ENCODE measurements at regions not wholly inside any gene's neighbourhood (a gene's known extent, or its start where the extent isn't known, plus 50 kb on each side); places are given as distances from the start of the nearest gene placed in this dataset.

GRCh38 chr3:152710549-152710948 lies 124.4 kb upstream of the P2RY1 start:
- TF ChIP-seq EP300 (IDR thresholded peaks at IDR 0.05) (no peak), POLR2A (IDR thresholded peaks at IDR 0.05) (no peak), CTCF (IDR thresholded peaks at IDR 0.05) (no peak)
- no peak for DNase-seq (ENCODE audit: low spot score in 2 of 2)
- H3K27me3 ChIP-seq = no peaks in the 10 kb centered on the region
- no peak overlapping the region for H3K27ac ChIP-seq
- H3K9me3 ChIP-seq = no peaks in the 10 kb centered on the region
- H3K4me3 ChIP-seq = no peak overlapping the region
- H3K4me1 ChIP-seq = no peaks in the 10 kb centered on the region
- WGBS, 2 donors = 94% methylated on average over 3 of the region's 3 CpGs
- H3K36me3 ChIP-seq = no peaks in the 10 kb centered on the region

GRCh38 chr3:152713989-152714388 lies 120.9 kb upstream of the P2RY1 start:
- Histone ChIP-seq H3K4me1 (peaks cover 0 to 5% (median 0%) of the 10 kb centered on the region in 4 donors), H3K27me3 (no peaks in the 10 kb centered on the region), H3K9me3 (no peaks in the 10 kb centered on the region), H3K27ac (no peak overlapping the region), H3K36me3 (no peaks in the 10 kb centered on the region), H3K4me3 (no peak overlapping the region)
- no peak for DNase-seq (ENCODE audit: low spot score in 2 of 2)
- TF ChIP-seq EP300 (IDR thresholded peaks at IDR 0.05) = no peak

GRCh38 chr3:152714507-152714906 lies 120.4 kb upstream of the P2RY1 start:
- Histone ChIP-seq H3K27ac (no peak overlapping the region), H3K36me3 (no peaks in the 10 kb centered on the region), H3K9me3 (no peaks in the 10 kb centered on the region), H3K4me1 (peaks cover 0 to 9% (median 0%) of the 10 kb centered on the region in 4 donors), H3K4me3 (no peak overlapping the region), H3K27me3 (no peaks in the 10 kb centered on the region)
- DNase-seq (ENCODE audit: low spot score in 2 of 2) = no peak
- TF ChIP-seq POLR2A (IDR thresholded peaks at IDR 0.05) = no peak
- no peak for TF ChIP-seq EP300 (IDR thresholded peaks at IDR 0.05)
- no peak for TF ChIP-seq CTCF (IDR thresholded peaks at IDR 0.05)

- peaks cover 0 to 9% (median 0%) of the 10 kb centered on the region in 4 donors for H3K4me1 ChIP-seq
- WGBS, 2 donors = 73 to 79% methylated on average over 3 of the region's 3 CpGs
Measured at GRCh38 chr3:152717252-152717651, 117.7 kb upstream of the P2RY1 start.

GRCh38 chr3:152718810-152719209 lies 116.1 kb upstream of the P2RY1 start:
- no peaks in the 10 kb centered on the region for H3K27me3 ChIP-seq
- peaks cover 0 to 10% (median 0%) of the 10 kb centered on the region in 4 donors for H3K9me3 ChIP-seq
- no peak overlapping the region for H3K27ac ChIP-seq
- no peaks in the 10 kb centered on the region for H3K36me3 ChIP-seq
- H3K4me3 ChIP-seq = no peak overlapping the region
- peaks cover 0 to 9% (median 0%) of the 10 kb centered on the region in 4 donors for H3K4me1 ChIP-seq
- DNase-seq (ENCODE audit: low spot score in 2 of 2) = no peak
- TF ChIP-seq POLR2A (IDR thresholded peaks at IDR 0.05) = no peak
- TF ChIP-seq EP300 (IDR thresholded peaks at IDR 0.05) = no peak
- TF ChIP-seq CTCF (IDR thresholded peaks at IDR 0.05) = no peak

More at GRCh38 chr3:152717252-152717651, 117.7 kb upstream of the P2RY1 start:
- H3K4me3 ChIP-seq = no peak overlapping the region
- H3K9me3 ChIP-seq = peaks cover 0 to 7% (median 0%) of the 10 kb centered on the region in 4 donors
- no peaks in the 10 kb centered on the region for H3K36me3 ChIP-seq
- no peaks in the 10 kb centered on the region for H3K27me3 ChIP-seq
- DNase-seq (ENCODE audit: low spot score in 2 of 2) = no peak
- TF ChIP-seq POLR2A (IDR thresholded peaks at IDR 0.05) = no peak
- no peak overlapping the region for H3K27ac ChIP-seq

GRCh38 chr3:152719264-152719663 lies 115.7 kb upstream of the P2RY1 start:
- Histone ChIP-seq H3K36me3 (no peaks in the 10 kb centered on the region), H3K27ac (no peak overlapping the region), H3K4me1 (peaks cover 0 to 9% (median 0%) of the 10 kb centered on the region in 4 donors), H3K27me3 (no peaks in the 10 kb centered on the region), H3K9me3 (peaks cover 0 to 10% (median 0%) of the 10 kb centered on the region in 4 donors), H3K4me3 (no peak overlapping the region)
- no peak for DNase-seq (ENCODE audit: low spot score in 2 of 2)
- 62 to 65% methylated on average over 2 of the region's 2 CpGs for WGBS, 2 donors
- no peak for TF ChIP-seq EP300 (IDR thresholded peaks at IDR 0.05)
- no peak for TF ChIP-seq CTCF (IDR thresholded peaks at IDR 0.05)
- TF ChIP-seq POLR2A (IDR thresholded peaks at IDR 0.05) = no peak
